HG03066 (cell line): ENCODE measurements at regions not wholly inside any gene's neighbourhood (a gene's known extent, or its start where the extent isn't known, plus 50 kb on each side); places are given as distances from the start of the nearest gene placed in this dataset.

Experiments
- ATAC-seq: cut with Tn5 transposase; IDR thresholded peaks from one replicate; pipeline ENCODE4 v1.9.1; 2021; ENCODE audit warnings: low read depth; ENCODE audit not compliant: unreplicated experiment

DNA sequence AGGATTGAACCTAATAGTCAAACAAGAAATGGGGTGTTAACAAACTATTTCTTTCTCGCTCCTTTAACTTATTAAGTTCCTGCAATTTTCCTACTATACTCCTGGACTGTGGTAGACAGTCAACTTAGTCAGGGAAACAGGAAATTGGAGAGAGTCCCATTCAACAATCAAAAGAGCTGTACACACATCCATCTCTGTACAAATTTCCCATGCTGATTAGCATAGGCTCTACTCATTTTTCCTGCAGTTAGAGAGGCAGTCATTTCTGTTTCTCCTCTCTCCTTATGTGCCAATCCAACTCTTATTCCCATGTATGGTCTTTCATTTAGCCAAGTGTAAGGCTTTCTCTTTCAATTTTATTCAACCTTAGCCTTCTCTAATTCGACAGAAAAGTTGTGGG lies 1168.5 kb upstream of the FLRT2 start:
- ATAC-seq, result no peak

DNA sequence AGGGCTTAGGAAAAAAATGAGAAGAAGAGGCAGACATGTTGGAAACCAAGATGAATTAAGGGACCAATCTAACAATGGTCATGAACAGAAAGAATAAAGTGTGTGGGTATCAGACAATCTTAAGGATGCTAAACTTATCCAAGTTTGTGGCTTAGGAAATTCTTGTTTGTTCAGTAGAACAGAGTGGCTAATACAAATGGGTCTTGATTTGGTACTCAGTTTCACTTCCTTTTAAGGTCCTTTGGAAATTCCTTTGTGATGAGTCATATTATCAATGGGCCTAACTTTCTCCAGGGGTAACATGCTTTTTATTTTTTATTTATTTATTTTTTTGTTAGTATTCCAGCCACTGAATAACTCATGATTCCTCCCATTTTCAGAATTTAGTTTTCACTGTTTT lies 1154.7 kb upstream of the FLRT2 start:
- ATAC-seq, result no peak

DNA sequence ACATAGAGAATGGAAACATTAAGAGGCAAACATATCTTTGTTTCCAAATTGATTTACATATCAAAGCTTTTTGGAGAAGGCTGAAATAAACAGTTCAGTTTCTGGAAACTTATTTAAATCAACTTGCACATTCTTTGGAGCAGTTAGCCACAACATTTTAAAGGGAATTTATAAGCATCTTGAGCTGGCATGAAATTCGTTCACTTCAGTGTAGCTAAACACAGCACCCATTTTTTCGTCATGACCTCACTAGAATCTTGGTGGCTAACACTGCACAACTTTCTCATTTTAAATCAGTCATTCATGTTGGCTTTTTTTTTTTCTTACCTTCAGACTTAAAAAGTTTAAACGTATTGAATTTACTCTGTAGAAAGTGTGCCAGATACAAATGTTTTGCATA lies 1139.9 kb upstream of the FLRT2 start:
- no peak for ATAC-seq

DNA sequence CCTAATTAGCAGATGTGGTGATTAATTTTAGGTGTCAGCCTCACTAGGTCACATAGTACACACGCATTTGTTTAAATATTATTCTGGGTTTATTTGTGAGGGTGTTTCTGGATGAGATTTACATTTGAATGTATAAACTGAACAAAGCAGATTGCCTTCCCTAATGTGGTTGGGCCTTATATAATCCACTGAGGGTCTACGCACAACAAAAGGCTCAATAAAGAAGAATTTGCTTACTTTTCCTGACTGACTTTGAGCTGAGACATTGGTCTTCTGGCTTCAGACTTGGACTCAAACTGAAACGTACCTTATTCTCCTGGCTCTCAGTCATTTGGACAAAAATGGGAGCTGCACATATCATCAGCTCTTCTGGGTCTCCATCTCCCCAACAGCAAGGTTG lies 1132.3 kb upstream of the FLRT2 start:
- no peak for ATAC-seq

DNA sequence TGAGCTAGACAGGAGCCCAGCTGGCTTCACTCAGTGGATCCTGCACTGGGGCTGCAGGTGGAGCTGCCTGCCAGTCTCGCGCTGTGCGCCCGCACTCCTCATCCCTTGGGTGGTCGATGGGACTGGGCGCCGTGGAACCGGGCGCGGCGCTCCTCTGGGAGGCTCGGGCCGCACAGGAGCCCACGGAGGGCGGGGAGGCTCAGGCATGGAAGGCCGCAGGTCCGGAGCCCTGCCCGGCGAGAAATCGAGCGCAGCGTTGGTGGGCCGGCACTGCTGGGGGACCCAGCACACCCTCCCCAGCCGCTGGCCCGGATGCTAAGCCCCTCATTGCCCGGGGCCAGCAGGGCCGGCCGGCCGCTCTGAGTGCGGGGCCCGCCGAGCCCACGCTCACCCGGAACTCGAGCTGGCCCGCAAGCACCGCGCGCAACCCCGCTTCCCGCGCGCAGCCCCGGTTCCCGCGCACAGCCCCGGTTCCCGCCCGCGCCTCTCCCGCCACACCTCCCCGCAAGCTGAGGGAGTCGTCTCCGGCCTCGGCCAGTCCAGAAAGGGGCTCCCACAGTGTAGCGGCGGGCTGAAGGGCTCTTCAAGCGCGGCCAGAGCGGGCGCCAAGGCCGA lies 1130.5 kb upstream of the FLRT2 start:
- no peak for ATAC-seq

DNA sequence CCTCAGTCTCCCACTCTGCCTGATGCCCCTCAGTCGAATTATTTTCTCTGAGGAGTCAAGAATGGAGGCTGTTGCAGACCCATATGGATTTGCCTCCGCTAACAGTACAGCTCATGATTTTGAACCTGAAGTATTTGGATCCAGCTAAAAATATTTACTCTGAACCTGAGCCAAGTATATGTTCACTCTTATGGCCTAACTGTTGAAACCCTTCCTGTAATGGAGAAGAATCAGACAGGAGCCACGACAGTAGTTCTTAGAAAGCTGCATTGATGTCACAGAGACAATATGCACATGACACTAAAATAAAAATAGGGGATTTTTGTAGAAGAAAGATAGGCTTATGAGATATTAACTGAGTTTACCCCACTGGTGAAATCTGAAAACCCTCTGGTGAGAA lies 1128.3 kb upstream of the FLRT2 start:
- ATAC-seq, result no peak

DNA sequence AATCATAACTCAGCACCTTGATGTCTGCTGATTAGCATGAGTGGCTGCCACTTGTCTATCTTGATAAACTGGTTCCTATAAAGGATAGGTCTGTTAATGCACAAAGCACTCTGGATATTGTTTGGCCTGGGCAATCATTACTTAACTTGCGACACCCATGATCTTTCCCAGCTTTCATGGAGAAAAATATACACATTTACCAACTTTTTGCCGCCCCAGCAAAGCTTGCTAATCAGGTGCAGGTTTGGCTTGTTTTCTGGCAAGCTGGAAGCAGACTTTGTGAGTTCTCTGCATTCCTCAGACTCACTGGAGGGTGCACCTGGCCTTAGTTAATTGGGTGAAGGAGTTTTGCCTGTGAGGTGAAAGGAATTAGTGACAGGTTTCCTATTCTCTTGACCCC lies 1126.4 kb upstream of the FLRT2 start:
- ATAC-seq, result no peak

DNA sequence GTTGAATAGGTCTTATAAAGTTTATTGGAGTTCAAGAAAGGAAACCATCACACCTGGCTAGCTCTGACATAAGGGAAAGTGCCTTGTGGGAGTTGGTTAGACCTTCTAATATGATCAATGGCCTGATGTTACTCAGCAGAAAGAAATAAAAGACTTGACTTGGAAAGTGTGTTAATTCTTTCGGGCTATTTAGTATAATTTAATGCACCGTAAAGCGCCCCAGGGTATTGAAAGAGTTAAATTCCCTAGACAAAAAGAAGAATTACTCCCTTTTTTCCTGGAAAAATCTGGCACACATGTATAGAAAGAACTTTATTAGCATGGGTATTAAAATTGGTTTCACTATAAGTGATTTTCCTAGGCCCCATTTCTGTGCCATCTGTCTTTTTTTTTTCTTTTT lies 1125.7 kb upstream of the FLRT2 start:
- no peak for ATAC-seq

DNA sequence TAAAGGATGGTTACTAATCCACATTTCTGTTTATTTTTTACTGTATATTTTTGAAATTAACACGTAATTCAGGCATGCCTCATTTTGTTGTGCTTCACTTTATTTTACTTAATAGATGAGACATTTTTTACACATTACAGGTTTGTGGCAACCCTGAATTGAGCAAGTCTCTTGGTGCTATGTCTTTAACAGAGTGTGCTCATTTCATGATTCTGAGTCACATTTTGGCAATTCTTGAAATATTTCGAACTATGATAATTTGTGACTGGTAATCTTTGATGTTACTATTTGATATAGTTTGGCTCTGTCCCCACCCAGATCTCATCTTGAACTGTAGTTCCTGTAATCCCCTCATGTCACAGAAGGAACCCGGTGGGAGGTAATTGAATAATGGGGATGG lies 1120.5 kb upstream of the FLRT2 start:
- ATAC-seq, result no peak

DNA sequence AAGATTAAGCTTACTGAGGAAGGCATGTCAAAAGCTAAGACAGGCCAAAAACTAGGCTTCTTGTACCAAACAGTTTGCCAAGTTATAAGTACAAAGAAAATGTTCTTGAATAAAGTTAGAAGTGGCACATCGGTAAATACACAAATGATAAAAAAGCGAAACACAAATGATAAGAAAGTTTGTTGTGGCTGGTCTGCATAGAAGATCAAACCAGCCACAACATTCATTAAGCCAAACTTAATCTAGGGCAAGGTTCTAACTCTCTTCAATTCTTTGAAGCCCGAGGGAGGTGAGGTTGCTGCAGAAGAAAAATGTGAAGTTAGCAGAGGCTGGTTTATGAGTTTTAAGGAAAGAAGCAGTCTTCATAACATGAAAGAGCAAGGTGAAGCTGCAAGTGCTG lies 1119.6 kb upstream of the FLRT2 start:
- no peak for ATAC-seq

DNA sequence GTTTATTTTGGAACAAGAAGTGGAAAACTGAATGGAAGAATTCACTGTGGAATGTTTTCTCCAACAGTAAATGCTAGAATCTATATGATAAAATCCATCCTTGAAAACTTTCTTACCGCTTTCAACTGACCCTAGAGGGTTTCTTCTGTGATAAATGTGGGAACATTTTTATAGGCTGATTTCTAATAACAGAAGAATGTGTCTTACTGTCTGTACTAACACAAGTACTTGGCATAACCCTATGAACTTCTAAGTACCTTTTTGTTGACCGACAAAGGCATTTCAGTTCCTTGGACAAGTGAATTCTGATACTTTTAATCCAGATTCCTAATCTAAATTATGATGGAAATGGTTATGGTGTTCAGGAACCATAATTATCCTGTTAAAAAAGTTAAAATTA lies 1109.7 kb upstream of the FLRT2 start:
- no peak for ATAC-seq

DNA sequence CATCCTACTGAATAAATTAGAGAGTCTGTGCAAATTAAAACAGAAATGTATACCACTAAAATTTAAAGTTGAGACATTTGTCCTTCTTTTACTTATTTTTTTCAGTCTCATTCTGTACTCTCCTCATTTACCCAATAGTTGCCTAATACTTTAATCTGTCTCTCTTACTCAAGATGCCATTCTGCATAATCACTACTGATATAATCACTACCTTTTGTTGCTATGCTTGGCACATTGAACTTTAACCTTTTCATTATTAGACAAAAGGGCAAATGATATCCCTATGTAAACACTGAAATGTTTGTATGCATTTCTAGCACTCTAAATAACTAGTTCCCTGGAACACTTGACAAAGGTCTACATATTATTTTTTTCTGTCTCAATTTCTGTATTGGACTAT lies 1108.3 kb upstream of the FLRT2 start:
- no peak for ATAC-seq

DNA sequence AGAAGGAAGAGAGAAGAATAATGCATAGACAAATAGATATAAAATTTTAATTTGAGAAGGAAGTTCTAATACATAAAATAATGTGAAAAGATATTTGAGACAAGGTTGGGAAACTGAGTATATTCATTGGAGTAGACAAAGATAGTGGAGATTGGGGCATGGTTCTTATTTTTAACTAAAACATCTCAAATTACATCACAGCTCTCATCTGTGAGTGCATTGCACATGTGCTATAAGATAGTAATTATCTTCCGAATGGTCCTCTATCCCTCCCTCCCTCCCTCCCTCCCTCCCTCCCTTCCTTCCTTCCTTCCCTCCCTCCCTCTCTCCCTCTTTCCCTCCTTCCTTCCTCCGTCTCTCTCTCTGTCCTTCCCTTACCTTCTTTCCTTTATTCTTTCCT lies 1104.0 kb upstream of the FLRT2 start:
- no peak for ATAC-seq

DNA sequence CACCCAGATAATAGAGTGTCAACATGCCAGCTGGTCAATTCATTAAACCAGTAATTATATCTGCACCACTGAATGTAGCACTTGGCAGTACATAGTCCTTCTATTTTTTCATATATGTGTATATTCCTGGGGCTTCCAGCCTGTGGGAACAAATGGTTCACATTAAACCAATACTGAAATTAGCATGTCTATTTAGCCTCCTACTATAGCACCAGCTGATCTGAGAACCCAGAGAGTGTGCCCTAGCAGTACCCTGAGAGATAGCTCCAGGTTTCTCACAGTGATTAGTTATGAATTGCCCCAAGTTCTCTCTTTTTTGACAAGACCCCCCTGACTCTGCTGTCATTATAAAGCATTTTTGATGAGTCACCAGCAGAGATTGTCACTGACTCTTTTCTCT lies 1097.3 kb upstream of the FLRT2 start:
- no peak for ATAC-seq

DNA sequence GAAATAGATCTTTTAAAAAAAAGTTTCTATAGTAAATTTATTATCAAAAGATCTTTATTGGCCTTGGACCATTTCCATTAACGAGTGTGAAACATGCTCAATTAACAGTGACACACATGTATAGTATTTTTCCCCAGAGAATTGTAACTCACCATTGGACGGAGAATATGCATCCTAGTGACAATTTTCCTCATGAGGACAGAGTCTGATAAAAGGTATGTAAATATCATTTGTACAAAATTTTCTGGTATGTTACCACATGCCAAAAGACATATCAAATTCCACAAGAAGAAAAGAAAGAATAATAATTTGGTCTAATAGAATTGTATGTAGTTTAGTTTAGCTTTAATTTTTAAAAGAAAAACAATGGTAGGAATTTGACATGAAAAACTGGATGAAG lies 1096.0 kb upstream of the FLRT2 start:
- ATAC-seq, result no peak

DNA sequence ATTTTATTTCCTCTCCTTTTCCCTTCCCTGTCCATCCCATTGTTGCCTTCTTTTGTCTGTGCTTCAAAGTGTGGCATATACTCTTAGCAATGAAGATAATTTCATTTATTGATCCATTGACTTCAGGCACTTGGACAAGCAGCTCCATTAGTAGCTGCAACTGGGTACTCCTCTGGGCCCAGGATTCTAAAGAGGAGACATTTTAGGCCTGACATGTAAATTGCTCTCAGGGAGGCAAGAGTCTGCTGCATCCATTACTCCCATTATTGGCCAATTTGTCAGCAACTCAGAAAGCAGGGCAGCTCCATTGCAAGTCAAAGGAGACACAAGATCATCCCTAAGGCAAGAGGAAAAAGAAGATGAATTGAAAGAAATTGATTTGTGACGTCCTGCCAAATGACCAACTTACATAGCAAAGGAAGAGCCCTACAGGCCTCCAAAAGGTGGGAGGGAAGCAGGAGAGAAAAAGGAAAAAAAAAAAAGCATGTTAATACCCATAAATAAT lies 1094.1 kb upstream of the FLRT2 start:
- ATAC-seq, result no peak

DNA sequence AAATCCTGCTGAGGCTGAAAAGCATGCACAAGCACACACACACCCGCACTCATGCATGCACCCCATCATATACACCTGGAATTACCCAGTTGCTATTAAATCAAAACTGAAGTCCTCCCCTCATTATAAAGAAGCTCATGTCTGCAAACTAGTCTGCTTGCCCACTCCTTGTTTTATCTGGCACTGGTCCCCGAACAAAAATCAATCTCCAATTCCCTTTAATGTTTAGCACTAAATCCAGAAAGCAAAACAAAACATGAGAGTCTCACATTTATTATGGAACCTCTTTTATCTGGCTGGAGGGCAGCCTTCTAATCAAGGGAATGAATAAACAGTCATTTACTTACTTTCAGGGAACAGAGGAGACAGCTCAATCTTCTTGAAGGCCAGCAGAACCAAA lies 1093.4 kb upstream of the FLRT2 start:
- no peak for ATAC-seq

DNA sequence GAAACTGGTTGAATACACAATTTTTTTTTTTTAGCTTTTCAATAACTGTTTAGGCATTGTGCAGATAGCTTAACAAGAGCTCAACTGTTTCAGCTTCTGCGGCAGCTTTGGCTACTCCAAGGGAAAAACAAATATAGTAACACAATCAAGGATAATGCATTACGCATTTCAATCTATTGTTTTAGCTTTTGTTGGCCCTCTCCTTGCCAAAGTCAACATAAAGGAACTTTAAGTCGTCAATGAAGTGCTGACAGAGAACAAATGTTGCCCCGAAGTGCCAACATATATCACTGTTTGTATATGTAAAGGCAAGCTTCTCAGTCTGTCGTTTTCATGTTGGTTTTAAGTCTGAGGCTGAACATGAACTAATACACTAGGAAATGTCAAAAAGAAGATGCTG lies 1087.4 kb upstream of the FLRT2 start:
- ATAC-seq, result no peak

DNA sequence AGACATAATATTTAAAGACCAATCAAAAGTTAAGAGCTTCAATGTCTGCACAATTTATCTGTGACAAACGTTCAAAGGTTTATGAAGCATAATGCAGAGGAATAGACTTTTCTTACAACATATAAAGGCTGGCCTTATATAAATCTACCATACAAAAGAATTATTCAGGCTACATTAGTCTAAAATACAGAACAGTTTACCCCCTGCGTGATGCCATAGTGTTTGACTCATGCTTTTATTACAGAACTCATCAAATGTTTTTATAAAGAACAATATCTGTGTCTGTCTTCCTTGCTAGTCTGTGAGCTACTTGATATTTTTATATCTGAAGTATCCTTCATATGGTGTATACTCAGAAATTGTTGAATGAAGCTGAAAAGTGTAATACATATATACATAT lies 1084.5 kb upstream of the FLRT2 start:
- no peak for ATAC-seq

DNA sequence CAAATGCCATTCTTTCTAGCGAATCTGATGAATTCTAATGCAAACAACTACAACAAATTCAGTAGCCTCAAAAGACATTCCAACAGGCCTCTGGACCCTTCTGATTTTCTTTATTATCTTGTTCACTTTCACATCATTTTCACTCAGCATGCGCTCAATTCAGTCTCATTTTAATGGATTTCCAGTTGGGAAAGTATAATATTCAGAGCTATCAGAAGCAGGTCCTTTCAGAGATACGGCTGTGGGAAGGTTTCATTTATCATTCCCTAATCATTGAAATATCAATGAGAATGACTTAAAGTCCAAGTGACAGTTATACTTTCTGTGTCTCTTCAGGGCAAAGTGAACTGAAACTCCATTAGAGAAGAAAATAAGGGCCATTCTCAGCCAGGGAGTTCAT lies 1083.7 kb upstream of the FLRT2 start:
- no peak for ATAC-seq

DNA sequence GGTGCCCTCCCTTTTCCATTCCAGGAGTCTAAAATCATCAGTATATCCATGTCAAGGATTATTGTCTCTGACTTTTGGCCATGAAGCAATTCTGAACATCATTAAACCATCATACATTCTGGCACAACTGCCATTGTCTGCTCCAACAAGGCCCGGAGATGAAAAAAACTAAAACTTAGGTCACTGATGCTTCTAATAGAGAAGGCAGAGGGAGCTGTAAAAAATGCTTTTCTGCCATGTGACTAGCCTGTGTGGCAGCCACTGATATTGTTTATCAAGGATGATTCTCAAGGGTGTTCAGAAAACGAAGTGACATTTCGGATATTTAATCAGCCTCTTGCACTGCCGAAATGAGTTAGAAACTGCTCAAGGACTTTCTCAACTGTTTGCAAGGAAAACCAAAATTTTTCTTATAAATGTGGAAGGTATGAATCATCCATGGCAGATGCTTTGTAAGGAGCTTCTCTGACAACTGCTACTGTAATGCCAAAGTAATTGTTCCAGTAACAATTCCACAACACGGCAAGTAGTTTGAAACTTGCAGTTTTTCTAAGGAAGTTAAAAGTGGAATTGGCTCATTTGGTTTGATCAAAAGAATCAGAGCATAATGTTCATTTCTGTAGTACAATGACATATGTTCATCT lies 1076.5 kb upstream of the FLRT2 start:
- ATAC-seq, result no peak

DNA sequence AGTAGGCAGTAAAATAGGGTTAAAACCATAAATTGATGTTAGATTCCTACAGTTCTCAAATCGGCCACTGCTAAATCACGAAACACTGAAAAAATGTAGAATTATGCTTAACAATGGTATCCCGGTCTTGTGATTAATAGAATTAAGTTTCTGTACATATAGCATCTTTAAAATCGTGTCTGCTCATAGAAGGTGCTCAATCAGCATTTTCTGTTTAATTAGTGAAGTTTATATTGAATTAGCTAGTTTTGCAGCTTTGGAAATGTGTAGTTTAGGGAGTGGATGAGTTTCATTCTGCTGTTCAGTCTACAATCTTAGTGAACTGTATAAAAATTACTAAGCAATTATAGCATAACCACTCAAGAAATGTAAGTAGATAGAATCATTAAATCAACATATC lies 1075.8 kb upstream of the FLRT2 start:
- no peak for ATAC-seq

DNA sequence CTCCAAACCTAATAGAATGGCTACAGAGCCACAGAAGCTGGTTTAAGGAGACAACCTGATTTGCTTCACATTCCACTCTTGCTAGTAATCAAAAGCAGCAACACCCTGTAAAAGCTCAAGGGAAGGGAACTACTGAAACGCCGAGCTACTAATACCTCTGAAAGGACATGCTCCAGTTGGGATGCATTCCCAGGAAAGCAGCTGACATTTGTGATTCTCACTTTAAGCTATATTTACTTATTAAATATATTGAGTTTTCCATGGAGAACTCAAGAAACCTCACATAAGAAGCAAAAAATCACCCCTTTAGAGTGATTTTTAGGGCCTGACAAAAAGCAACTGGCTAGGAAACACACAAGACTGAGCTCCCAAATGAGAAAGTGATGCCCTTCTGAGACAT lies 1073.0 kb upstream of the FLRT2 start:
- no peak for ATAC-seq
